Gastroesophageal sphincter (tissue), 4 donors: ENCODE measurements at regions not wholly inside any gene's neighbourhood (a gene's known extent, or its start where the extent isn't known, plus 50 kb on each side); places are given as distances from the start of the nearest gene placed in this dataset.

Source experiments
- ATAC-seq: fragments of 150-250 bp; one replicate; pipeline ENCODE4 v1.9.1; 2016; ENCODE audit warnings: mild to moderate bottlenecking, moderate library complexity
- H3K27ac ChIP-seq, 4 donors: fragments of 200-600 bp; sonication (generic) in 3 of 4; 1 replicate in 3 of 4; 2 replicates in 1 of 4; pipeline ENCODE4 v1.5.1; 2016 to 2019
- H3K27me3 ChIP-seq: fragments of 200-600 bp; sonication (generic); one replicate; pipeline ENCODE4 v1.5.1; 2019
- H3K36me3 ChIP-seq, 2 donors: fragments of 200-600 bp; sonication (generic); one replicate each; pipeline ENCODE4 v1.5.1; 2019; ENCODE audit warnings: control low read depth in 1 of 2
- H3K4me1 ChIP-seq, 3 donors: fragments of 200-600 bp; sonication (generic); 1 replicate in 2 of 3; 2 replicates in 1 of 3; pipeline ENCODE4 v1.5.1; 2016 to 2019; ENCODE audit warnings: control low read depth in 2 of 3
- H3K4me3 ChIP-seq, 2 donors: fragments of 200-600 bp; sonication (generic); one replicate each; pipeline ENCODE4 v1.5.1; 2019; ENCODE audit warnings: mild to moderate bottlenecking in 1 of 2, moderate library complexity in 1 of 2
- H3K9me3 ChIP-seq, 3 donors: fragments of 200-600 bp; sonication (generic); one replicate each; pipeline ENCODE4 v1.5.1; 2017 to 2019; ENCODE audit warnings: control low read depth in 2 of 3
- EP300 ChIP-seq: sonication (generic); formaldehyde crosslinking; IDR thresholded peaks from one replicate; pipeline ENCODE4 v1.6.1; 2017; ENCODE audit warnings: antibody characterized with exemption, mild to moderate bottlenecking
- POLR2A ChIP-seq, 2 donors: fragments of 450-650 bp; IDR thresholded peaks; one replicate each; pipeline ENCODE4 v1.6.1; 2017; ENCODE audit warnings: antibody characterized with exemption in 2 of 2, mild to moderate bottlenecking in 2 of 2, moderate library complexity in 1 of 2
- POLR2AphosphoS5 ChIP-seq: sonication (generic); formaldehyde crosslinking; IDR thresholded peaks from one replicate; pipeline ENCODE4 v1.6.1; 2017; ENCODE audit warnings: antibody characterized with exemption
- WGBS, 2 donors: methylation state at CpG; one replicate each; pipeline ENCODE4 v1.1.5; 2018; ENCODE audit warnings: low coverage in 1 of 2; 5-methylcytosine and 5-hydroxymethylcytosine counted together
- TF ChIP-seq, protein P1 (sequence below), 4 experiments: fragments of 200-600 bp in 2 of 4; fragments of 450-650 bp in 2 of 4; sonication (generic) in 1 of 4; IDR thresholded peaks; one replicate each; pipeline ENCODE4 v1.5.1; 2017 to 2019; ENCODE audit warnings: antibody characterized with exemption in 4 of 4, mild to moderate bottlenecking in 2 of 4, moderate library complexity in 2 of 4

DNA sequence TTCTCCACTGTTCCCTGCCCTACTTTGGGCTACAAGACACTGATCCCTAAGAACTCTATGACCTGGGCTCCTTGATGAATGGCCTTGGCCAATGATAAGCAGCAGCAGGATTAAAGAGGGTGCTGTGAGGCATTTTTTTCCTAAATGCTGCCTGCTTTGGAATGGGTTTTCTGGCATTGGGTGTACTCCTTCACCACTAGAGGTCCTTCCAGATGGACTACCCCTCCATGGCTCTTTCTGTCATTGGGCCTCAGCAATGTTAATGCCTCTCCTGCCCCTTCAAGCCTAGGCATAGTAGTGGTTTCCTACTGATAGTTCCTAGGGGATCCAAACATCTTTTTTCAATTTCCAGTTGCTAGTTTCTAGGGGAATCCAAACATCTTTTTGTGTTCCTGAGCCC, 319.3 kb upstream of the RPS23 start:
- no peaks in the 10 kb centered on the region for H3K27me3 ChIP-seq
- TF ChIP-seq EP300 = no peak
- TF ChIP-seq POLR2AphosphoS5 = no peak
- TF ChIP-seq POLR2A (IDR thresholded peaks at IDR 0.05) = no peak
- TF ChIP-seq, protein P1, sequence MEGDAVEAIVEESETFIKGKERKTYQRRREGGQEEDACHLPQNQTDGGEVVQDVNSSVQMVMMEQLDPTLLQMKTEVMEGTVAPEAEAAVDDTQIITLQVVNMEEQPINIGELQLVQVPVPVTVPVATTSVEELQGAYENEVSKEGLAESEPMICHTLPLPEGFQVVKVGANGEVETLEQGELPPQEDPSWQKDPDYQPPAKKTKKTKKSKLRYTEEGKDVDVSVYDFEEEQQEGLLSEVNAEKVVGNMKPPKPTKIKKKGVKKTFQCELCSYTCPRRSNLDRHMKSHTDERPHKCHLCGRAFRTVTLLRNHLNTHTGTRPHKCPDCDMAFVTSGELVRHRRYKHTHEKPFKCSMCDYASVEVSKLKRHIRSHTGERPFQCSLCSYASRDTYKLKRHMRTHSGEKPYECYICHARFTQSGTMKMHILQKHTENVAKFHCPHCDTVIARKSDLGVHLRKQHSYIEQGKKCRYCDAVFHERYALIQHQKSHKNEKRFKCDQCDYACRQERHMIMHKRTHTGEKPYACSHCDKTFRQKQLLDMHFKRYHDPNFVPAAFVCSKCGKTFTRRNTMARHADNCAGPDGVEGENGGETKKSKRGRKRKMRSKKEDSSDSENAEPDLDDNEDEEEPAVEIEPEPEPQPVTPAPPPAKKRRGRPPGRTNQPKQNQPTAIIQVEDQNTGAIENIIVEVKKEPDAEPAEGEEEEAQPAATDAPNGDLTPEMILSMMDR (IDR thresholded peaks at IDR 0.05) = no peak
- H3K4me1 ChIP-seq = no peaks in the 10 kb centered on the region
- H3K27ac ChIP-seq = no peak overlapping the region
- ATAC-seq = no peak
- no peak overlapping the region for H3K4me3 ChIP-seq
- no peaks in the 10 kb centered on the region for H3K9me3 ChIP-seq
- H3K36me3 ChIP-seq = no peaks in the 10 kb centered on the region

DNA sequence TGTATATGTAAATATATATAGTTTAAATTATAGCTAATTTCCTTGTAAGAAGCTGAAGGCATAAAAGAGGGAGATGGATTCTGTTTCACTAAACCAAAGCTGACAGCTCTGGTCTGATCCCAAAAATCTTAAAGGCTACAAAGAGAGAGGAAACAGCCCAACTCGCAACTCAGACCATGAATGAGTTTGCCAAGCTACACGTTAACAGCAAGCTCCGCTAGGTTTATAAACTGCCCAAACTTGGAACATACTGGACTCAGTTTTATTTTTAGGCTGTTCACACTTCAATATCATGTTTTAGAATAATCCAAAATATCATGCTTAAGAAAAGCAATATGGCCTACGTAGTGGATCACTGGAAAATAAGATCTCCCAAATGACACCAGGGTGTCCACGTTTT, 318.3 kb upstream of the RPS23 start:
- 61 to 66% methylated on average over 5 of the region's 5 CpGs for whole genome bisulfite sequencing, 2 donors
- H3K36me3 ChIP-seq = no peaks in the 10 kb centered on the region
- no peaks in the 10 kb centered on the region for H3K27me3 ChIP-seq
- no peak overlapping the region for H3K27ac ChIP-seq
- TF ChIP-seq POLR2A (IDR thresholded peaks at IDR 0.05) (no peak), EP300 (no peak)
- H3K4me3 ChIP-seq = no peak overlapping the region
- no peaks in the 10 kb centered on the region for H3K9me3 ChIP-seq
- ATAC-seq = no peak
- no peaks in the 10 kb centered on the region for H3K4me1 ChIP-seq

DNA sequence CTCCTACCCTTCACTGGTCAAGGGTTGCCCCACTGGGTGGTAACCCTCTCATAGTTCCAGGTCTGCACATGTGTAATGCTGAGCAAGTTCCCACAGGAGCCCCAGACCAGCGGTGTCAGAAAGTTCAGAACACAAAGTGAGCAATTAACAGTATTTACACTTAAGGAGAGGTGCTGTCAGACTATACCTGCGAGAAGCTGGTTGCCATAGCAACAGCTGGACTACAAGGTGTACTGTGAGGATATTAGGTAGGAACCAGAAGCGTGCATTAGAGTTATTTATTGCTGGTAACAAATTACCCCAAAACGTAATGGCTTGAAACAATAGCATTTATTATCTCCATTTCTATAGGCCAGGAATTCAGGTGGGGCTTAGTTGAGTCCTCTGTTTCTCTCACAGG, 317.0 kb upstream of the RPS23 start:
- no peaks in the 10 kb centered on the region for H3K36me3 ChIP-seq
- WGBS, 2 donors = 29 to 86% methylated on average over 1 to 3 of the region's 4 CpGs
- no peaks in the 10 kb centered on the region for H3K4me1 ChIP-seq
- no peak overlapping the region for H3K27ac ChIP-seq
- peaks cover 0 to 5% (median 0%) of the 10 kb centered on the region in 3 donors for H3K9me3 ChIP-seq
- H3K27me3 ChIP-seq = no peaks in the 10 kb centered on the region
- TF ChIP-seq POLR2AphosphoS5 (no peak), POLR2A (IDR thresholded peaks at IDR 0.05) (no peak), EP300 (no peak)
- TF ChIP-seq, protein P1 (IDR thresholded peaks at IDR 0.05) = no peak
- no peak overlapping the region for H3K4me3 ChIP-seq
- no peak for ATAC-seq

DNA sequence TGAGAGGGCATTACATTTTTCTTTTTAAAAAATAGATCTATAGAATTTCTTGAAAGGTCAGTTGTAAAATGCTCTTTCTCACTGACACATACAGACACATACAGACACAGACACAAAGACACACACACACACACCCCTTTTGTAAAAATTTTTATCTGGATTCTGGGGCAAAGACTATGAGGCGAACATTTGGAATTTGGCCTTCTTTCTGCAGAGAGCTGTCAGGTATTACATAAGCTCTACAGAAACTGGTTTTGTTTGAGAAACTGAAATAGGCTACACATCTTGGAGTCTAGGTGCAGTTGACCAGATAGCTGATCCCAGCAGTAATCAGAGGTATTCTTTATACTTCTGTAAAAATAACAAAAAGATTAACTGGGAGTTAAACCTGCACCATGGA, 315.9 kb upstream of the RPS23 start:
- no peaks in the 10 kb centered on the region for H3K27me3 ChIP-seq
- no peak overlapping the region for H3K4me3 ChIP-seq
- ATAC-seq = no peak
- no peaks in the 10 kb centered on the region for H3K4me1 ChIP-seq
- H3K27ac ChIP-seq = no peak overlapping the region
- 50 to 75% methylated on average over 1 of the region's 1 CpG for WGBS, 2 donors
- H3K36me3 ChIP-seq = no peaks in the 10 kb centered on the region
- H3K9me3 ChIP-seq = peaks cover 0 to 7% (median 0%) of the 10 kb centered on the region in 3 donors
- TF ChIP-seq, protein P1 (IDR thresholded peaks at IDR 0.05) = no peak
- TF ChIP-seq EP300 (no peak), POLR2A (IDR thresholded peaks at IDR 0.05) (no peak), POLR2AphosphoS5 (no peak)

DNA sequence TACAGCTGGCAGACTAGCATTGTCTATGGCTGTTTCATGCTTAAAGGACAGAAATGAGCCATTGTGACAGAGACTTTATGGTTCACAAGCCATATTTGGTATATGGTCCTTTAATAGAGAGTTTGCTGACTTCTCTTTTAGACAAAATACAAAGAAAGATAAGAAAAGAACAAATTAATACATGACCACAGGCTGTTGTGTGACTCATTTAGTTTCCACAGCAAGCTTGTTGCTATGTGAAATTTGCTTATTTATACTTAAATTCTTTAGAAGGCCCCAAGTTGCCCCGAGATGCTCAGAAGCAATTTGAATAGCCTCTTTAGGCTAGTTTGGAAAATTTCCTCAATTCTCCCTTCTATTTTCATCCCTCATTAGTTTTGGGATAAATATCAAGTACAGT, 315.3 kb upstream of the RPS23 start:
- Histone ChIP-seq H3K4me1 (no peaks in the 10 kb centered on the region), H3K27me3 (no peaks in the 10 kb centered on the region), H3K4me3 (no peak overlapping the region), H3K9me3 (peaks cover 0 to 7% (median 0%) of the 10 kb centered on the region in 3 donors), H3K36me3 (no peaks in the 10 kb centered on the region), H3K27ac (no peak overlapping the region)
- no peak for ATAC-seq
- TF ChIP-seq POLR2A (IDR thresholded peaks at IDR 0.05) (no peak), EP300 (no peak), POLR2AphosphoS5 (no peak)
- TF ChIP-seq, protein P1 (IDR thresholded peaks at IDR 0.05) = no peak
- 47 to 67% methylated on average over 1 of the region's 1 CpG for WGBS, 2 donors
